Suprapubic skin (tissue), 4 donors: ENCODE measurements at regions not wholly inside any gene's neighbourhood (a gene's known extent, or its start where the extent isn't known, plus 50 kb on each side); places are given as distances from the start of the nearest gene placed in this dataset.

Experiments
- CTCF ChIP-seq, 2 donors: fragments of 200-600 bp in 1 of 2; fragments of 450-650 bp in 1 of 2; sonication (generic) in 1 of 2; IDR thresholded peaks; one replicate each; pipeline ENCODE4 v1.5.1; 2016 to 2019; ENCODE audit warnings: antibody characterized with exemption in 2 of 2, mild to moderate bottlenecking in 1 of 2, moderate library complexity in 1 of 2
- EP300 ChIP-seq: sonication (generic); formaldehyde crosslinking; IDR thresholded peaks from one replicate; pipeline ENCODE4 v1.6.1; 2017; ENCODE audit warnings: antibody characterized with exemption
- POLR2A ChIP-seq, 2 donors: fragments of 450-650 bp; IDR thresholded peaks; one replicate each; pipeline ENCODE4 v1.6.1; 2017; ENCODE audit warnings: antibody characterized with exemption in 2 of 2, mild to moderate bottlenecking in 2 of 2, moderate library complexity in 2 of 2
- POLR2AphosphoS5 ChIP-seq, 3 donors: sonication (generic); formaldehyde crosslinking; IDR thresholded peaks; one replicate each; pipeline ENCODE4 v1.6.1; 2017; ENCODE audit warnings: antibody characterized with exemption in 3 of 3

- TF ChIP-seq POLR2A (IDR thresholded peaks at IDR 0.05) (no peak), CTCF (IDR thresholded peaks at IDR 0.05) (no peak), POLR2AphosphoS5 (IDR thresholded peaks at IDR 0.05) (no peak), EP300 (no peak)
These were observed 122.9 kb upstream of the ADAMTSL1 start for GRCh38 chr9:18350995-18351595.
